Mammary epithelial cell (primary cell): ENCODE measurements at regions not wholly inside any gene's neighbourhood (a gene's known extent, or its start where the extent isn't known, plus 50 kb on each side); places are given as distances from the start of the nearest gene placed in this dataset.

Experiments
- CTCF ChIP-seq, 2 donors: IDR thresholded peaks in 1 of 2; conservative IDR thresholded peaks in 1 of 2; 2 replicates each; pipeline ENCODE4 v1.5.1; 2011 to 2012; ENCODE audit warnings: inconsistent platforms in 2 of 2, low read length in 2 of 2, mild to moderate bottlenecking in 2 of 2, control low read depth in 1 of 2, low read depth in 1 of 2; ENCODE audit not compliant: insufficient read depth in 1 of 2; ENCODE audit errors: extremely low read depth in 1 of 2
- EZH2 ChIP-seq: IDR thresholded peaks from 2 replicates; pipeline ENCODE4 v1.6.1; 2012; ENCODE audit warnings: low read length, inconsistent platforms, borderline replicate concordance

- TF ChIP-seq EZH2 (no peak), CTCF (conservative IDR thresholded peaks at IDR 0.05 in 1 of 2, IDR thresholded peaks at IDR 0.05 in 1 of 2; ENCODE audit: extremely low read depth in 1 of 2, insufficient read depth in 1 of 2, low read depth in 1 of 2, low read length in 2 of 2) (no peak)
Measured at GRCh38 chr14:65153101-65153500, 50.8 kb upstream of the MAX start.
